ENCODE measurements at regions not wholly inside any gene's neighbourhood (a gene's known extent, or its start where the extent isn't known, plus 50 kb on each side); places are given as distances from the start of the nearest gene placed in this dataset.
A peak's percentile ranks its signal among the peaks of the same experiment; 100 is the strongest.

DNA sequence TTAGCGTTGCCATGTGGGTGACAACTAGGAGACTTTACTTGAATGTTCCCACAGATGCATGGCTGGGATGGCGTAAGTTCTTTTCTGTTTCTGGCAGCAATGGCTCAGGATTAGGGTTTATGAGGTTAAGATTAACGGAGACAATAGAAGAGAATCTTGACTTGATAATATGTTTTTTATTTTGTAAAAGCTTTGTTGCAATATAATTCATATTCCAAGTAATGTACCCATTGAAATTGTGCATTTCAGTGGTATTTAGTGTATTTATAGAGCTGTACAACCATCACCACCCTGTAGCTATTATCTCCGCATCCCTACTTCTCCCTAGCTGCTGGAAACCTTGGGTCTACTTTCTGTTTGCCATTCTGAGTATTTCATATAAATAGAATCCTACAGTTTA is 349.2 kb downstream of the UTRN start:
- H3K4me2 ChIP-seq (ENCODE audit: low read depth, low read length), result no peak overlapping the region
- no peaks in the 10 kb centered on the region for H3K27me3 ChIP-seq (ENCODE audit: control insufficient read depth in 1 of 2, insufficient read depth in 2 of 2, low read length in 2 of 2)
- no peak for TF ChIP-seq ZNF564 (CRISPR knock-in tag; IDR thresholded peaks at IDR 0.05)
- TF ChIP-seq, protein P1, sequence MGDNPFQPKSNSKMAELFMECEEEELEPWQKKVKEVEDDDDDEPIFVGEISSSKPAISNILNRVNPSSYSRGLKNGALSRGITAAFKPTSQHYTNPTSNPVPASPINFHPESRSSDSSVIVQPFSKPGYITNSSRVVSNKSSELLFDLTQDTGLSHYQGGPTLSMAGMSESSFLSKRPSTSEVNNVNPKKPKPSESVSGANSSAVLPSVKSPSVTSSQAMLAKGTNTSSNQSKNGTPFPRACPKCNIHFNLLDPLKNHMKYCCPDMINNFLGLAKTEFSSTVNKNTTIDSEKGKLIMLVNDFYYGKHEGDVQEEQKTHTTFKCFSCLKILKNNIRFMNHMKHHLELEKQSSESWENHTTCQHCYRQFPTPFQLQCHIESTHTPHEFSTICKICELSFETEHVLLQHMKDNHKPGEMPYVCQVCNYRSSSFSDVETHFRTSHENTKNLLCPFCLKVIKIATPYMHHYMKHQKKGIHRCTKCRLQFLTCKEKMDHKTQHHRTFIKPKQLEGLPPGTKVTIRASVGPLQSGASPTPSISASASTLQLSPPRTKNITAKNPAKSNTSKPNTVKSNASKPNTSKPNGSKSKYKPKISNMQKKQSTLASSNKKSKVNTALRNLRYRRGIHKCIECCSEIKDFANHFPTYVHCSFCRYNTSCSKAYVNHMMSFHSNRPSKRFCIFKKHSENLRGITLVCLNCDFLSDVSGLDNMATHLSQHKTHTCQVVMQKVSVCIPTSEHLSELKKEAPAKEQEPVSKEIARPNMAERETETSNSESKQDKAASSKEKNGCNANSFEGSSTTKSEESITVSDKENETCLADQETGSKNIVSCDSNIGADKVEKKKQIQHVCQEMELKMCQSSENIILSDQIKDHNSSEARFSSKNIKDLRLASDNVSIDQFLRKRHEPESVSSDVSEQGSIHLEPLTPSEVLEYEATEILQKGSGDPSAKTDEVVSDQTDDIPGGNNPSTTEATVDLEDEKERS (CRISPR knock-in tag; IDR thresholded peaks at IDR 0.05), result peak; percentile 3; the same call in 1 of the 2 replicates
- H2AFZ ChIP-seq (ENCODE audit: low read length), result no peak overlapping the region
- H3K4me3 ChIP-seq (replicated peaks in 1 of 3; ENCODE audit: insufficient read depth in 1 of 3, low read depth in 2 of 3, low read length in 3 of 3), result no peak overlapping the region
- BruUV-seq (replicated peaks), result no TSS peak
- H3K36me3 ChIP-seq (replicated peaks in 1 of 2; ENCODE audit: control insufficient read depth in 1 of 2, insufficient read depth in 2 of 2, low read length in 2 of 2), result no peaks in the 10 kb centered on the region
- no peaks in the 10 kb centered on the region for H3K9me3 ChIP-seq (ENCODE audit: low read length)
- ChIA-PET POLR2A (interaction anchor here (1.0 kb wide), 1 partner anchor 13 kb away, joined by 3 read pairs; no protein-coding TSS in a partner anchor), CTCF (ENCODE audit: low intra/inter-chr PET ratio, low total read pairs) (no interaction called here)
- peaks cover 18% of the 10 kb centered on the region for H3K4me1 ChIP-seq (ENCODE audit: insufficient read depth, low read length)
- 98% methylated on average over 4 of the region's 4 CpGs for WGBS (ENCODE audit: low lambda C conversion rate)
- intact Hi-C loops (cut with micrococcal nuclease; ENCODE audit: unreplicated experiment) (no loop called here), in situ Hi-C loops (cut with HindIII; ENCODE audit: extremely low pct_ligation_motif_present, low pct_unique_long_range_greater_than_20kb) (no loop called here)
- peaks cover 20% of the 10 kb centered on the region; the same call in 1 of the 2 replicates for H4K20me1 ChIP-seq (ENCODE audit: insufficient read depth, low read length)
- H3K27ac ChIP-seq (ENCODE audit: extremely low read length, insufficient read depth, low read length), result no peak overlapping the region
- H3K79me2 ChIP-seq (ENCODE audit: insufficient read depth, low read length), result peaks cover 2% of the 10 kb centered on the region
- ATAC-seq (no peak; the same call in 2 of the 3 replicates), FAIRE-seq (no peak), DNase-seq (ENCODE audit: low spot score) (no peak)
- no peak overlapping the region for H3K9ac ChIP-seq (ENCODE audit: insufficient read depth, low read depth, low read length)

DNA sequence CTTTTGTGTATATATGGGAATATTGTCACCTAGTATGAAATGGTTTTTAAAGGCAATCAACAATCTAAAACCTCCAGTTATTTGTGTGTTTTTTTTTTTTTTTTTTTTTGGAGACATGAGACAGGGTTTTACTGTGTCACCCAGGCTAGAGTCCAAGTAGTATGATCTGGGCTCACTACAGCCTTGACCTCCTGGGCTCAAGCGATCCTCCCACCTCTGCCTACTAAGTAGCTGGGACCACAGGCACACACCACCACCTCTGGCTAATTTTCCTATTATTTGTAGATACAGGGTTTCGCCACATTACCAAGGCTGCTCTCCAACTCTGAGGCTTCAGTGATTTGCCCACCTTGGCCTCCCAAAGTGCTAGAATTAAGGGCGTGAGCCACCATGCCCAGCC is 349.9 kb downstream of the UTRN start:
- Histone ChIP-seq H3K4me2 (ENCODE audit: low read depth, low read length) (no peak overlapping the region), H3K4me3 (replicated peaks in 1 of 3; ENCODE audit: insufficient read depth in 1 of 3, low read depth in 2 of 3, low read length in 3 of 3) (no peak overlapping the region), H3K79me2 (ENCODE audit: insufficient read depth, low read length) (peaks cover 2% of the 10 kb centered on the region), H2AFZ (ENCODE audit: low read length) (no peak overlapping the region), H3K9me3 (ENCODE audit: low read length) (no peaks in the 10 kb centered on the region), H4K20me1 (ENCODE audit: insufficient read depth, low read length) (peaks cover 20% of the 10 kb centered on the region; the same call in 1 of the 2 replicates), H3K27ac (ENCODE audit: extremely low read length, insufficient read depth, low read length) (peak overlapping the region; percentile 5), H3K4me1 (ENCODE audit: insufficient read depth, low read length) (peaks cover 18% of the 10 kb centered on the region), H3K27me3 (ENCODE audit: control insufficient read depth in 1 of 2, insufficient read depth in 2 of 2, low read length in 2 of 2) (no peaks in the 10 kb centered on the region), H3K36me3 (replicated peaks in 1 of 2; ENCODE audit: control insufficient read depth in 1 of 2, insufficient read depth in 2 of 2, low read length in 2 of 2) (no peaks in the 10 kb centered on the region), H3K9ac (ENCODE audit: insufficient read depth, low read depth, low read length) (no peak overlapping the region)
- 79% methylated on average over 3 of the region's 3 CpGs for WGBS (ENCODE audit: low lambda C conversion rate)
- FAIRE-seq (peak; percentile 30), DNase-seq (ENCODE audit: low spot score) (peak; percentile 35), ATAC-seq (peak; percentile 85)
- intact Hi-C loops (cut with micrococcal nuclease; ENCODE audit: unreplicated experiment), result no loop called here
- BruUV-seq (replicated peaks), result no TSS peak
- in situ Hi-C loops (cut with HindIII; ENCODE audit: extremely low pct_ligation_motif_present, low pct_unique_long_range_greater_than_20kb), result no loop called here
- CTCF ChIA-PET (ENCODE audit: low intra/inter-chr PET ratio, low total read pairs), result no interaction called here
- POLR2A ChIA-PET, result interaction anchor here (0.7 kb wide), 1 partner anchor 25 kb away, joined by 3 read pairs; no protein-coding TSS in a partner anchor
- TF ChIP-seq SP5 (CRISPR knock-in tag; IDR thresholded peaks at IDR 0.05; ENCODE audit: borderline replicate concordance, low read depth), result 0 out of 2 replicates have a peak, but pooled peaks have one; percentile 12
- TF ChIP-seq, protein P2, sequence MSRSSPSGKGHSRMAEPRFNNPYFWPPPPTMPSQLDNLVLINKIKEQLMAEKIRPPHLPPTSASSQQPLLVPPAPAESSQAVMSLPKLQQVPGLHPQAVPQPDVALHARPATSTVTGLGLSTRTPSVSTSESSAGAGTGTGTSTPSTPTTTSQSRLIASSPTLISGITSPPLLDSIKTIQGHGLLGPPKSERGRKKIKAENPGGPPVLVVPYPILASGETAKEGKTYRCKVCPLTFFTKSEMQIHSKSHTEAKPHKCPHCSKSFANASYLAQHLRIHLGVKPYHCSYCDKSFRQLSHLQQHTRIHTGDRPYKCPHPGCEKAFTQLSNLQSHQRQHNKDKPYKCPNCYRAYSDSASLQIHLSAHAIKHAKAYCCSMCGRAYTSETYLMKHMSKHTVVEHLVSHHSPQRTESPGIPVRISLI (CRISPR knock-in tag; IDR thresholded peaks at IDR 0.05; ENCODE audit: borderline replicate concordance), result peak; percentile 73; the same call in 1 of the 2 replicates
- TF ChIP-seq RORA (CRISPR knock-in tag; IDR thresholded peaks at IDR 0.05), result no peak
- TF ChIP-seq HNF4A (CRISPR knock-in tag; IDR thresholded peaks at IDR 0.05), result peak; percentile 63
- no peak for TF ChIP-seq NCOA5 (CRISPR knock-in tag; IDR thresholded peaks at IDR 0.05)
- peak; percentile 81 for TF ChIP-seq ZMYM4 (CRISPR knock-in tag; IDR thresholded peaks at IDR 0.05)
- TF ChIP-seq, protein P3, sequence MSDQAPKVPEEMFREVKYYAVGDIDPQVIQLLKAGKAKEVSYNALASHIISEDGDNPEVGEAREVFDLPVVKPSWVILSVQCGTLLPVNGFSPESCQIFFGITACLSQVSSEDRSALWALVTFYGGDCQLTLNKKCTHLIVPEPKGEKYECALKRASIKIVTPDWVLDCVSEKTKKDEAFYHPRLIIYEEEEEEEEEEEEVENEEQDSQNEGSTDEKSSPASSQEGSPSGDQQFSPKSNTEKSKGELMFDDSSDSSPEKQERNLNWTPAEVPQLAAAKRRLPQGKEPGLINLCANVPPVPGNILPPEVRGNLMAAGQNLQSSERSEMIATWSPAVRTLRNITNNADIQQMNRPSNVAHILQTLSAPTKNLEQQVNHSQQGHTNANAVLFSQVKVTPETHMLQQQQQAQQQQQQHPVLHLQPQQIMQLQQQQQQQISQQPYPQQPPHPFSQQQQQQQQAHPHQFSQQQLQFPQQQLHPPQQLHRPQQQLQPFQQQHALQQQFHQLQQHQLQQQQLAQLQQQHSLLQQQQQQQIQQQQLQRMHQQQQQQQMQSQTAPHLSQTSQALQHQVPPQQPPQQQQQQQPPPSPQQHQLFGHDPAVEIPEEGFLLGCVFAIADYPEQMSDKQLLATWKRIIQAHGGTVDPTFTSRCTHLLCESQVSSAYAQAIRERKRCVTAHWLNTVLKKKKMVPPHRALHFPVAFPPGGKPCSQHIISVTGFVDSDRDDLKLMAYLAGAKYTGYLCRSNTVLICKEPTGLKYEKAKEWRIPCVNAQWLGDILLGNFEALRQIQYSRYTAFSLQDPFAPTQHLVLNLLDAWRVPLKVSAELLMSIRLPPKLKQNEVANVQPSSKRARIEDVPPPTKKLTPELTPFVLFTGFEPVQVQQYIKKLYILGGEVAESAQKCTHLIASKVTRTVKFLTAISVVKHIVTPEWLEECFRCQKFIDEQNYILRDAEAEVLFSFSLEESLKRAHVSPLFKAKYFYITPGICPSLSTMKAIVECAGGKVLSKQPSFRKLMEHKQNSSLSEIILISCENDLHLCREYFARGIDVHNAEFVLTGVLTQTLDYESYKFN (CRISPR knock-in tag; conservative IDR thresholded peaks at IDR 0.05), result peak; percentile 44; the same call in 1 of the 2 replicates
- TF ChIP-seq GATAD2A (CRISPR knock-in tag; IDR thresholded peaks at IDR 0.05), result 0 out of 2 replicates have a peak, but pooled peaks have one; percentile 18
- 0 out of 2 replicates have a peak, but pooled peaks have one; percentile 41 for TF ChIP-seq POGZ (CRISPR knock-in tag; IDR thresholded peaks at IDR 0.05)

All from HepG2 (cell line).